Caco-2 (cell line): ENCODE measurements at regions not wholly inside any gene's neighbourhood (a gene's known extent, or its start where the extent isn't known, plus 50 kb on each side); places are given as distances from the start of the nearest gene placed in this dataset.
"Not testable (repeated sequence)": the region's sequence is repeated elsewhere in the genome, so short reads cannot be mapped to it uniquely, and the experiment has no call there.

Source experiments
- BruUV-seq: library from RNA; stranded (reverse); fragments of 400-500 nt; replicated peaks from 2 replicates; lab custom pipeline; 2021; lab: Mats Ljungman, UMichigan
- CTCF ChIA-PET: fragments of 300-600 bp; sonication (Branson Sonifier 250); formaldehyde crosslinking; loops from one replicate; lab custom pipeline; 2022; ENCODE audit warnings: antibody characterized with exemption; lab: Charles Lee
- POLR2A ChIA-PET: fragments of 300-600 bp; sonication (Branson Sonifier 250); formaldehyde crosslinking; loops from one replicate; lab custom pipeline; 2022; ENCODE audit warnings: antibody characterized with exemption; lab: Charles Lee
- DNase-seq, 2 experiments: peaks; one replicate each; pipeline versions ENCODE4 v3.0.0 to v3.0.0-alpha.2; 2020 to 2022
- H3K27me3 ChIP-seq: replicated peaks from 2 replicates; pipeline ENCODE4 v1.6.0; 2011; ENCODE audit warnings: low read length; ENCODE audit not compliant: control insufficient read depth, insufficient read depth
- H3K36me3 ChIP-seq: 2 replicates; pipeline ENCODE4 v1.5.1; 2011; ENCODE audit warnings: low read length; ENCODE audit not compliant: control insufficient read depth, insufficient read depth
- H3K4me1 ChIP-seq: fragments of 250-450 bp; sonication (Bioruptor Pico); 2 replicates; pipeline ENCODE4 v1.5.1; 2020; ENCODE audit warnings: mild to moderate bottlenecking
- H3K4me3 ChIP-seq: 2 replicates; pipeline ENCODE4 v1.5.1; 2011; ENCODE audit warnings: low read depth, mild to moderate bottlenecking, control low read depth, low read length
- H3K9me3 ChIP-seq: fragments of 250-450 bp; sonication (Bioruptor Pico); 2 replicates; pipeline ENCODE4 v1.5.1; 2020; ENCODE audit warnings: mild to moderate bottlenecking, moderate library complexity
- H3K27ac Mint-ChIP-seq: one replicate; pipeline ENCODE4 v1.8.0; 2022; ENCODE audit warnings: mixed read lengths; ENCODE audit not compliant: unreplicated experiment
- H3K27me3 Mint-ChIP-seq: one replicate; pipeline ENCODE4 v1.8.0; 2022; ENCODE audit warnings: mixed read lengths; ENCODE audit not compliant: insufficient read depth, unreplicated experiment
- H3K36me3 Mint-ChIP-seq: one replicate; pipeline ENCODE4 v1.8.0; 2022; ENCODE audit warnings: mild to moderate bottlenecking, mixed read lengths; ENCODE audit not compliant: insufficient read depth, unreplicated experiment
- H3K4me1 Mint-ChIP-seq: one replicate; pipeline ENCODE4 v1.8.0; 2022; ENCODE audit warnings: low read depth, mixed read lengths; ENCODE audit not compliant: unreplicated experiment
- H3K4me3 Mint-ChIP-seq: one replicate; pipeline ENCODE4 v1.8.0; 2022; ENCODE audit warnings: mild to moderate bottlenecking, moderate library complexity, mixed read lengths; ENCODE audit not compliant: unreplicated experiment
- H3K9me3 Mint-ChIP-seq: one replicate; pipeline ENCODE4 v1.8.0; 2022; ENCODE audit warnings: mixed read lengths; ENCODE audit not compliant: unreplicated experiment
- intact Hi-C: fragments of 100-400 bp; cut with micrococcal nuclease; formaldehyde crosslinking; loops from one replicate; pipeline ENCODE4 v1.10.0; 2022; ENCODE audit not compliant: unreplicated experiment

GRCh38 chr9:65481291-65481690 is 194.4 kb upstream of the ZNG1E start:
- H3K4me3 Mint-ChIP-seq, CTCF ChIA-PET, POLR2A ChIA-PET, intact Hi-C loops, H3K4me3 ChIP-seq, DNase-seq, H3K4me1 Mint-ChIP-seq, H3K27ac Mint-ChIP-seq, H3K4me1 ChIP-seq, H3K36me3 ChIP-seq, H3K9me3 Mint-ChIP-seq, BruUV-seq, H3K27me3 ChIP-seq, H3K27me3 Mint-ChIP-seq, H3K36me3 Mint-ChIP-seq, H3K9me3 ChIP-seq: not testable (repeated sequence)

GRCh38 chr9:65474891-65475290 is 189.9 kb upstream of the FOXD4L5 start:
- not testable (repeated sequence) for H3K27ac Mint-ChIP-seq

GRCh38 chr9:65473059-65473822 is 188.2 kb upstream of the FOXD4L5 start:
- H3K4me3 Mint-ChIP-seq, DNase-seq, H3K27me3 Mint-ChIP-seq, H3K4me1 ChIP-seq, BruUV-seq, H3K27ac Mint-ChIP-seq, POLR2A ChIA-PET, H3K9me3 Mint-ChIP-seq, H3K4me3 ChIP-seq, CTCF ChIA-PET, intact Hi-C loops, H3K36me3 ChIP-seq, H3K9me3 ChIP-seq, H3K36me3 Mint-ChIP-seq, H3K4me1 Mint-ChIP-seq, H3K27me3 ChIP-seq: not testable (repeated sequence)

More at GRCh38 chr9:65474891-65475290, 189.9 kb upstream of the FOXD4L5 start:
- H3K27me3 ChIP-seq, H3K36me3 Mint-ChIP-seq, H3K4me3 ChIP-seq, CTCF ChIA-PET, H3K27me3 Mint-ChIP-seq, intact Hi-C loops, H3K4me1 ChIP-seq, DNase-seq, H3K9me3 ChIP-seq, H3K9me3 Mint-ChIP-seq, H3K36me3 ChIP-seq, BruUV-seq, H3K4me3 Mint-ChIP-seq, H3K4me1 Mint-ChIP-seq, POLR2A ChIA-PET: not testable (repeated sequence)

GRCh38 chr9:65471106-65471505 is 186.1 kb upstream of the FOXD4L5 start:
- intact Hi-C loops, H3K27ac Mint-ChIP-seq: not testable (repeated sequence)

GRCh38 chr9:65466911-65467734 is 182.1 kb upstream of the FOXD4L5 start:
- intact Hi-C loops, H3K4me3 Mint-ChIP-seq, H3K9me3 ChIP-seq, H3K4me1 ChIP-seq, H3K36me3 Mint-ChIP-seq, DNase-seq, H3K27me3 Mint-ChIP-seq, H3K27ac Mint-ChIP-seq, H3K36me3 ChIP-seq, H3K4me1 Mint-ChIP-seq, POLR2A ChIA-PET, BruUV-seq, H3K27me3 ChIP-seq, CTCF ChIA-PET, H3K4me3 ChIP-seq: not testable (repeated sequence)
- peaks cover 23% of the 10 kb centered on the region for H3K9me3 Mint-ChIP-seq

More at GRCh38 chr9:65471106-65471505, 186.1 kb upstream of the FOXD4L5 start:
- H3K4me1 Mint-ChIP-seq, H3K4me1 ChIP-seq, POLR2A ChIA-PET, H3K9me3 ChIP-seq, H3K27me3 Mint-ChIP-seq, H3K36me3 ChIP-seq, BruUV-seq, H3K4me3 ChIP-seq, DNase-seq, H3K9me3 Mint-ChIP-seq, H3K27me3 ChIP-seq, H3K36me3 Mint-ChIP-seq, CTCF ChIA-PET, H3K4me3 Mint-ChIP-seq: not testable (repeated sequence)

GRCh38 chr9:65465246-65465895 is 180.4 kb upstream of the FOXD4L5 start:
- H3K4me3 ChIP-seq, H3K27me3 ChIP-seq, H3K27ac Mint-ChIP-seq, BruUV-seq, H3K4me3 Mint-ChIP-seq, H3K4me1 Mint-ChIP-seq, intact Hi-C loops, H3K27me3 Mint-ChIP-seq, H3K36me3 ChIP-seq, POLR2A ChIA-PET, H3K9me3 ChIP-seq, H3K36me3 Mint-ChIP-seq, H3K4me1 ChIP-seq, DNase-seq, CTCF ChIA-PET: not testable (repeated sequence)
- H3K9me3 Mint-ChIP-seq, result peaks cover 23% of the 10 kb centered on the region
